ENCODE measurements at regions not wholly inside any gene's neighbourhood (a gene's known extent, or its start where the extent isn't known, plus 50 kb on each side); places are given as distances from the start of the nearest gene placed in this dataset.
"Not testable (repeated sequence)": the region's sequence is repeated elsewhere in the genome, so short reads cannot be mapped to it uniquely, and the experiment has no call there.

DNA sequence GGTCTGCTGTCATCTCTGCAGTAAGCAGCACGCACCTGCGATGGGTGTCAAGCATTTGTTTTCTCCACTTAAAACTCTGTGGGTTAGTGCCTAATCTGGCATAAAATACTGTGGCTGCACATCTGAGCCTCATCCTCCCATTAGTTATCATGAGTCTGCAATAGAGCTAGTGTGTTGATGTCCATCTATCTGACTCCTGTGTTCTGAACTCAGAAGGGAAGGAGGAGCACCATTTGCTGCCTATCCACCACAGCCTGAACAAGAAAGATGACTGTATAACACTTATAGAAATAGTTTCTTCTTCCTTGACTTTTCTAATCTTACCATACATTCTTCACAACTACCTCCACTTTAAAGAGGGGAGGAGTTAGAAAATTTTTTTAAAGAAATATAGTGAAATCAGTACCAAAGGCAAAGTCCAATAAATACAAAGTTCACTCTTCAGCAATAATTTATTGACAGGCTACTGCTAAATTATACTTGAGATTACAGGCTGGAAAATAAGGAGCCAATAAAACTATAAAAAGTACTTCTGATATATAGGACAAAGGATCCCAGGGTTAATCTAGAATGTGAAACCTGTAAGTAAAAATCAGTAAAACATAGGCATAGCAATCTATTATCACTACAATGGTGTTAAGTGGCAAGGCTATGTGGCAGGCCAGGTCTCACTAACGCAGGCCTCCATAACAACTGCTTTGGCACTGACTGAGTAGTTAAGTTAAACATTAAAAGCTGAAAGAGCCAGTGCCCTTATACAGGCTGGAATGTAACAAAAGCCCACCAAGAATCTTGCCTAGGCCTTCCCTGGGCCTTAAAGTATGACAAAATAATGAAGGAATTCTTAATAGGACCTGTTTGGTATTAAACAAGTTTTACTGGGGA lies 70.2 kb downstream of the LGALS9C start:
- H3K27me3 Mint-ChIP-seq (ENCODE audit: low read depth); H3K4me3 Mint-ChIP-seq; H3K36me3 Mint-ChIP-seq; H3K4me1 Mint-ChIP-seq; DNase-seq (ENCODE audit: low spot score in 2 of 2, unreplicated experiment in 2 of 2); H3K9me3 Mint-ChIP-seq; H3K27ac Mint-ChIP-seq: not testable (repeated sequence)

DNA sequence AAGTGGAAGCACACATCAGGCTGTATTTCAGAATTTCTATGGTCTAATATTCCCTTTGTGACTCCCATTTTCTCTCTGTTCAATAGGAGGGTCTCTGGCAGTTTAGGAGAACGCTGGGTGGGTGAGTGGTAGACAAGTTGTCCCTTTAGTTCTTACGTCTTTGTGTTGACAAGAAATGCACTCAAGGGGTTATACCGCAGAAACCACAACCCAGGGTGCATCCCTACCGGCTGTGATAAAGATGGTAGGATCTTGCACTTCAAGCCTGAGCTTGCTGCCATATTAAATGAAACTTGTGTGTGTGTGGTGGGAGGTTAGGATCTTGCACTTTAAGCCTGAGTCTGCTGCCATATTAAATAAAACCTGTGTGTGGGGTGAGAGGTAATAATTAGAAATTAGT lies 80.5 kb downstream of the LGALS9C start:
- H3K9me3 Mint-ChIP-seq; H3K36me3 Mint-ChIP-seq; DNase-seq (ENCODE audit: low spot score in 2 of 2, unreplicated experiment in 2 of 2); H3K4me3 Mint-ChIP-seq; H3K4me1 Mint-ChIP-seq; H3K27me3 Mint-ChIP-seq (ENCODE audit: low read depth); H3K27ac Mint-ChIP-seq: not testable (repeated sequence)

DNA sequence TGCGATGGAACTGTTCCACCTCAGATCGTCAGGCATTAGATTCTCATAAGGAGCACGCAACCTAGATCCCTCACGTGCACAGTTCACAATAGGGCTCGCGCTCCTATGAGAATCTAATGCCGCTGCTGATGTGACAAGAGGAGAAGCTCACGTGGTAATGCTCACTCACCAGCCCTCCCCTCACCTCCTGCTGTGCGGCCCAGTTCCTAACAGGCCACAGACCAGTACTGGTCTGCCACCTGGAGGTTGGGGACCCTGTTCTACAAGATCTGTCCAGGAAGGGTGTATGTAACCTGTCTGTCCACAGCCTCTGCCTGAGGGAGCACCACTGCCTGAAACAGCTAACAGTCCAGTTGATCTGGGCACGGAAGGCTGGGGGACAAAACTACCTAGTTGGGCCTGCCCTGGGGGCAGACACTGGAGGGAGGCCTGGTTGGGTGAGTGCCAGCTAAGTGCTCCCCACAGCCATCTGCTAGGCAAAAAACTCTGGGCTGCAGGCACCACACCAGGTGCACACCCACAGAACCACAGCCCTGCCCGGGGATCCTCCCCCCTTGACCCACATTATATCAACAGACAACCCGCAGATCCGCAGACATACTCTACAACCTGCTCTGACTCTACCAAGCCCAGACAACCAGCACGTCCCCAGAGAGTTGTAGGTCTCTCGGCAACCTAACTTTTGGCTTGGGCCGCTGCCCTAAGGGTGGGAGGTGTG lies 80.7 kb downstream of the TBC1D28 start:
- not testable (repeated sequence) for H3K9me3 Mint-ChIP-seq; DNase-seq (ENCODE audit: low spot score in 2 of 2, unreplicated experiment in 2 of 2); H3K4me1 Mint-ChIP-seq; H3K27me3 Mint-ChIP-seq (ENCODE audit: low read depth); H3K36me3 Mint-ChIP-seq; H3K27ac Mint-ChIP-seq; H3K4me3 Mint-ChIP-seq

DNA sequence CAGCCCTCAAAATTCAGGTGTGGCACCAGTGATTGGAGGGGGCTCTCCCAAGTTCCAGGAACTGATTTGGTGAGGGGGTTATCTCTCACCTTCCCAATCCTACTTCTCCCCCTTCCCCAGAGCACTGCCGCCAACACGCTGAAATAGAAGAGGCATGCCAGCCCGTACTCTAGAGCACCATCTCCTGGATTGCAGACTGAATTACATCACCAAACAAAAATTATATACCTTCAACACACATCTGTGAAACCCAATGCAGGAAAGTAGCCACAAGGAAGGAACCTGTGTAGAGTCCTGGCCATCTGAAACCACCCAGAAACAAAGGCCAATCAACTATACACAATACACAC lies 80.1 kb downstream of the TBC1D28 start:
- not testable (repeated sequence) for H3K27ac Mint-ChIP-seq; H3K9me3 Mint-ChIP-seq; H3K4me3 Mint-ChIP-seq; H3K27me3 Mint-ChIP-seq (ENCODE audit: low read depth); H3K36me3 Mint-ChIP-seq; DNase-seq (ENCODE audit: low spot score in 2 of 2, unreplicated experiment in 2 of 2)
- TF ChIP-seq, protein P1, sequence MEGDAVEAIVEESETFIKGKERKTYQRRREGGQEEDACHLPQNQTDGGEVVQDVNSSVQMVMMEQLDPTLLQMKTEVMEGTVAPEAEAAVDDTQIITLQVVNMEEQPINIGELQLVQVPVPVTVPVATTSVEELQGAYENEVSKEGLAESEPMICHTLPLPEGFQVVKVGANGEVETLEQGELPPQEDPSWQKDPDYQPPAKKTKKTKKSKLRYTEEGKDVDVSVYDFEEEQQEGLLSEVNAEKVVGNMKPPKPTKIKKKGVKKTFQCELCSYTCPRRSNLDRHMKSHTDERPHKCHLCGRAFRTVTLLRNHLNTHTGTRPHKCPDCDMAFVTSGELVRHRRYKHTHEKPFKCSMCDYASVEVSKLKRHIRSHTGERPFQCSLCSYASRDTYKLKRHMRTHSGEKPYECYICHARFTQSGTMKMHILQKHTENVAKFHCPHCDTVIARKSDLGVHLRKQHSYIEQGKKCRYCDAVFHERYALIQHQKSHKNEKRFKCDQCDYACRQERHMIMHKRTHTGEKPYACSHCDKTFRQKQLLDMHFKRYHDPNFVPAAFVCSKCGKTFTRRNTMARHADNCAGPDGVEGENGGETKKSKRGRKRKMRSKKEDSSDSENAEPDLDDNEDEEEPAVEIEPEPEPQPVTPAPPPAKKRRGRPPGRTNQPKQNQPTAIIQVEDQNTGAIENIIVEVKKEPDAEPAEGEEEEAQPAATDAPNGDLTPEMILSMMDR (IDR thresholded peaks at IDR 0.05; ENCODE audit: unreplicated experiment): peak; percentile 32
- peaks cover 13% of the 10 kb centered on the region for H3K4me1 Mint-ChIP-seq

DNA sequence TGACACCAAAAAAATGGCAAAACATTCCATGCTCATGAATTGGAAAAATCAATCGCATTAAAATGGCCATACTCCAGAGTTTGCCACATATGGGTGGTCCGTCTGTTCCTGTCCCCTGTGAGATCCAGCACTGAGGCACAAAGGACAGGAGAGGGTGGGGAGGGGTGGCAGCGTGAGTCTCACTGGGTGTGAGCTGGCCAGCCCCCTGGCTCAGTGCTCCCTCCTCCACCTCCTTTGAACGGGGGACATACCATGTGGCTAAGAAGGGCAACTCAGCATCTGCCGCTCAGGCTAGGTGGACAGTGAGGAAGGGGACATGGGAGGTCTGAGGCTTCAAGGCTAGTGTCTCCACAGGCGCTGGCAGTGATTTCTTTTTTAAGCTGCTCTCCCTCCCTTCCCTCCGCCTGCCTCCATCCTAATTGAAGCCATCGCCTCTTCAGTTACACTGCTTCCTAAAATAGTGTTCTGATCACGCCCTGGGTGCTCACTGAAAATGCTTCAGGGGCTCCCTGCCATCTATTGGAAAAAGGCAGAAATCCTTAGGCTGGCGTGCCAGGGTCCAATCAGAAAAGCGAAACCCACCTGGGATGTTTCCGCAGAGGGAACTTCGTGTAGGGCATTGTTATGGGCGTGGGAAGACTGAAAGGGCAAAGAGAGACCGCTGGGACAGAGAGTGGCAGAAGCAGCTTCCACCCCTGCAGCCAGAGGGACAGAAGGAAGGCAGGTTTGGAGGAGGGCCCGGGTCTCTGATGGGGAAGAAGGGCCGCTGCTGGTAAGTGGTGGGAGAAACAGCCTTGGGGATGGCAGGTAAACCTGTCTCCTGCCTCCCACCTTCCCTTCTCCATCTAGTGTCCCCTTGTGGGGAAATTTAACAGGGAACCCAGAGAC lies 75.8 kb downstream of the TBC1D28 start:
- H3K9me3 Mint-ChIP-seq; H3K27me3 Mint-ChIP-seq (ENCODE audit: low read depth); H3K36me3 Mint-ChIP-seq; DNase-seq (ENCODE audit: low spot score in 2 of 2, unreplicated experiment in 2 of 2); H3K4me3 Mint-ChIP-seq; H3K27ac Mint-ChIP-seq: not testable (repeated sequence)
- H3K4me1 Mint-ChIP-seq: peaks cover 24% of the 10 kb centered on the region

DNA sequence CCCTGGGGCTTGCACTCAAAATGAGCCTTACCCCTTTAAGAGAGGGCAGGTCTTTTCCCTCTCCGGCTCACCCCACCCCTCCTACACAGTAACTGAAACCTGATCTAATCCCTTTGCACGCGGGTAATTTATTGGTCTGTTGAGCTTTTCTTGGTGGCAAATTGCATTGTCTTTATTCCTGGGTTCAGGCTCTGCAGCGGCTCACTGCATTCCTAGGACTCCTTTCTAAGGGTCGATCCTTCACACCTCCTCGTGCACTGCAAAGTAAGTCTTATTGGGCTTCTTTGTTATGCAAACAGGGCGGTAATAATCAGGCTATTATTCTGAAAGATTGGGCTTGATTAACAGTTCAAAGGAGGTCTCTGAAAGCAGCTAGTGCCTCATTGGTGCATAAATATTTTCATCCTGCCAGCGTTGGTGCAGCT lies 74.7 kb downstream of the TBC1D28 start:
- H3K27ac Mint-ChIP-seq; DNase-seq (ENCODE audit: low spot score in 2 of 2, unreplicated experiment in 2 of 2); H3K36me3 Mint-ChIP-seq; H3K9me3 Mint-ChIP-seq; H3K27me3 Mint-ChIP-seq (ENCODE audit: low read depth): not testable (repeated sequence)
- H3K4me3 Mint-ChIP-seq: peak overlapping the region; percentile 68
- peaks cover 20% of the 10 kb centered on the region for H3K4me1 Mint-ChIP-seq

DNA sequence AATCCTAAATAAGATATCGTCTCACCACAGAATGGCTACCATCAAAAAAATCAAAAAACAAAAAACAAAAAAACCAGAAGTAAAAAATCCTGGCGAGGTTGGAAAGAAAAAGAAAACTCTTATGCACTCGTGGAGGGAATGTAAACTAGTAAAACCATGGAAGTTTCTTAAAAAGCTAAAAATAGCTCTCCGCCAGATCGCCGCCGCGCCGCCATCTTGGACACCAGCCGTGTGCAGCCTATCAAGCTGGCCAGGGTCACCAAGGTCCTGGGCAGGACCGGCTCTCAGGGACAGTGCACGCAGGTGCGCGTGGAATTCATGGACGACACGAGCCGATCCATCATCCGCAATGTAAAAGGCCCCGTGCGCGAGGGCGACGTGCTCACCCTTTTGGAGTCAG lies 71.7 kb downstream of the TBC1D28 start:
- not testable (repeated sequence) for H3K4me3 Mint-ChIP-seq; H3K36me3 Mint-ChIP-seq; H3K27me3 Mint-ChIP-seq (ENCODE audit: low read depth); H3K9me3 Mint-ChIP-seq; H3K27ac Mint-ChIP-seq; DNase-seq (ENCODE audit: low spot score in 2 of 2, unreplicated experiment in 2 of 2)
- peaks cover 18% of the 10 kb centered on the region for H3K4me1 Mint-ChIP-seq

DNA sequence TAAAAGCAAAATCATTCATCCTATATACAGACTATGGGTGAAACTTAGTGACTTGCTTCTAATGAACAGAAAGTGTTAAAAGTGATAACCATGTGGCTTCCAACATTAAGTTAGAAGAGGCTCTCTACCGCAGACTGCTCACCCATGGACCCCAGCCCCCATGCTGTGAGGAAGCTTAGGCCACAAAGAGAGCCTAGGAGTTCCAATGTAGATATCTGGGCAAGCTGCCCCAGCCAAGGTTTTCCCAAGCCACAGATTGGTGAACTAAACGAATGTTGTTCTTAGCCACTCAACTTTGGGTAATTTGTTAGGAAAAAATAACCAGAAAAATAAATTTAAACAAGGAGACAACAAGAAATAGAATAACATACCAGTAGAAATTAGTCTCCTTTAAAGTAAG lies 70.1 kb downstream of the TBC1D28 start:
- not testable (repeated sequence) for H3K27ac Mint-ChIP-seq; H3K27me3 Mint-ChIP-seq (ENCODE audit: low read depth); H3K36me3 Mint-ChIP-seq; H3K9me3 Mint-ChIP-seq; DNase-seq (ENCODE audit: low spot score in 2 of 2, unreplicated experiment in 2 of 2); H3K4me3 Mint-ChIP-seq
- peaks cover 10% of the 10 kb centered on the region for H3K4me1 Mint-ChIP-seq

Measured in mesothelial cell of epicardium (in vitro differentiated cells).